Stimulated activated CD4-positive, alpha-beta T cell treated with anti-CD3 and anti-CD28 coated beads, Interleukin-1b, Interleukin-23, amount 100 ng/mL, for 48 hours (primary cell): ENCODE measurements at regions not wholly inside any gene's neighbourhood (a gene's known extent, or its start where the extent isn't known, plus 50 kb on each side); places are given as distances from the start of the nearest gene placed in this dataset.
"Not testable (repeated sequence)": the region's sequence is repeated elsewhere in the genome, so short reads cannot be mapped to it uniquely, and the experiment has no call there.

Source experiments
- DNase-seq: peaks from one replicate; pipeline ENCODE4 v3.0.0-alpha.2; 2020

DNA sequence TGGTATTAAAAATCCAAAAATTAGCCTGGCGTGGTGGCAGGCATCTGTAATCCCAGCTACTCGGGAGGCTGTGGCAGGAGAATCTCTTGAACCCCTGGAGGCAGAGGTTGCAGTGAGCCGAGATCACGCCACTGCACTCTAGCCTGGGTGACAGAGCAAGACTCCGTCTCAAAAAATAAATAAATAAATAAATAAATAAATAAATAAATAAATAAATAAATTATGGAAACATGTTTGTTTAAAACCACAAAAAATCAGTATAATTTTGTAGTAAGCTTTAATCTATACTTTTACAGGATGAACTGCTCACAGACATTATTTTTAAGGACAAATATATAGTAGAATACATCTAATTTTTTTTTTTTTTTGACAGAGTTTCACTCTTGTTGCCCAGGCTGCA lies 521.3 kb upstream of the ATXN7L3B start:
- not testable (repeated sequence) for DNase-seq

DNA sequence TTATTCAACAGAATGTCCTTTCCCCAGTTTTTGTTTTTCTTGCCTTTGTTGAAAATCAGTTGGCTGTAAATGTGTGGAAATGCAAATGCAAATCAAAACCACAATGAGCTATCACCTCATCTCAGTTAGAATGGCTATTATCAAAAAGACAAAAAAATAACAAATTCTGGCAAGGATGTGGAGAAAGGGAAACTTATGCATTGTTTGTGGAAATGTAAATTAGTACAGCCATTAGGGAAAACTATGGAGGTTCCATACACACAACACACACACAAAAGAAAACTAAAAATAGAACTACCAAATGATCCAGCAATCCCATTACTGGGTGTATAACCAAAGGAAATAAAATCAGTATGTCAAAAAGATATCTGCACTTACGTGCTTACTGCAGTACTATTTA lies 518.8 kb upstream of the ATXN7L3B start:
- DNase-seq: no peak

DNA sequence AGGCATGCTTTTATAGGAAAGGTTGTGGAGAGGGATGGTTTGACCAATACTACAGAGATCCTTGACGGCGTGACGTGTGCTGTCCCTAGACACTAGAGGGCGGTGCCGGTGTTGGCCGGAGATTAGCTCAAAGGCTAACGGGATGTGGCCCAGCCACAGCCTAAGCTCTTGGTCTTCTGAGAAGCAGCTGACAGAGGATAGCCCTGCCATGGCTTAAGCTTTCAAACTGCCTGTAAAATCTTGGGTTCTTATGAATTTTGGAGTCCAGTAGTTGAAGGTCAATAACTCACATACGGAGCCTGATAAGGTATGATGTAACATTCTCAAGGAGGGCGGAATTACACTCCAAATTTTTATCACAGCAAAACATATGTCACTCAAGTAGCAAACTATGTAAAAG lies 515.7 kb upstream of the ATXN7L3B start:
- DNase-seq: peak; percentile 19

DNA sequence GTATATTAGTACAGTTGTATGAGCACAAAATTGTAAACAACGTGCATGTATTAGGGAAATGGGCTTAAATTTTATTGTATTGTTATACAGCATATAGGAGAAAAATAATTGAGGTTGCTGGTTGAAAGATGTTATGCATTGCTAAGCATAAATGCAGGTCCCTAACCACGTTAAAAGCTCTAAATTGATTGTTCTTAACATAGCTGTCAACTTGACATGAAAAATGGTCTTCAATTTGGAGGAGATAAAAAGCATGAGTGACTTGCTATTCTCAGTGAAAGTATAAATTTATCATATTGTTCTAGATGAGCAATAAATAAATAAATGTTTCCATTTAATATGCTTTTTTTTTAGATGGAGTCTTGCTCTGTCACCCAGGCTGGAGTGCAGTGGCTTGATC lies 506.6 kb upstream of the ATXN7L3B start:
- no peak for DNase-seq

DNA sequence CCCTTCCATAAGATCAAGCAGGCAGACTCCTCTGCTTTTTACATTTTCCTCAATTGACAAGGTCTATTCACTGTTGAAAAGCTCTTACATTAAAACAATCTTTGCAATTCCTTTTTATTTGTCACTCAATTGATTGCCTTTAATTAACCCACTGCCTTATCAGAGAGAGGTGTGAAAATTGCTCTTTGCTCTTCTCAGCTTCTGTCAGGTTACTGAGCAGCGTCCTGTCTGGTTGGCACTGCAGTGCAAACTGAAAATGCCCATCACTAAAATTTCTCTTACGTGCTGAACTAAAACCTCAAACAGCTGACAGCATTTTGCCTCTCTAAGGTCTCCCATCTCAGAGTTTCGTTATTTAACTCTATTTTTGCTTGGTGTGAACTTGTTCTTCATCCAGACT lies 504.1 kb upstream of the ATXN7L3B start:
- no peak for DNase-seq

DNA sequence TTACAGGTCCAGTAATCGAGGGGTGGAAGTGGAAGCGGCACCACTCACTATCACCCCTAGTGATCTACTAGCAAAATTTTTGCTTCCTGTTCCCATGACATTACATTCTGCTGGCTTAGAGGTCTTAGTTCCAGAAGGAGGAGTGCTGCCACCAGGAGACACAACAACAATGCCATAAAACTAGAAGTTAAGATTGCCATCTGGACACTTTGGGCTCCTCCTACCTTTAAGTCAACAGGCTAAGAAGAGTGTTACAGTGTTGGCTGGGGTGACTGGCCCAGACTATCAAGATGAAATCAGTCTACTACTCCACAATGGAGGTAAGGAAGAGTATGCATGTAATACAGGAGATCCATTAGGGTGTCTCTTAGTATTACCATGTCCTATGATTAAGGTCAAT lies 498.5 kb upstream of the ATXN7L3B start:
- DNase-seq: not testable (repeated sequence)

DNA sequence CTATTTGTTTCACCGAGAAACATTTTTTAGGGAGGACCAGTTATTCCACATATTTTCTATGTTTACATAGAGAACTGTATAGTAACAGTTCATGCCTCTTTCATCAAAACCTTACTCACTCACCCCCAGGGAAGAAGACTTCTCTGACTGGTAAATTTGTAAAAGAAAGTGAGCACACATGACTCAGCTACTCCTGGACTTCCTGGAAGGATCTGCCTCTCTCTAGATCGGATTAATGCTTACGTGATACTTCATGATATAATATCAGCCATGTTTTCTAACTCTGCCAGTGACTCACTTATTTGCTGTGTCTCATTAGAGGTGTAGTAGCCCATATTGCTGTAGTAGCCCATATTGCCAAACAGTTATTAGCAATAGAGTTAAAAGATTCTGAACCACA lies 494.3 kb upstream of the ATXN7L3B start:
- DNase-seq: no peak

DNA sequence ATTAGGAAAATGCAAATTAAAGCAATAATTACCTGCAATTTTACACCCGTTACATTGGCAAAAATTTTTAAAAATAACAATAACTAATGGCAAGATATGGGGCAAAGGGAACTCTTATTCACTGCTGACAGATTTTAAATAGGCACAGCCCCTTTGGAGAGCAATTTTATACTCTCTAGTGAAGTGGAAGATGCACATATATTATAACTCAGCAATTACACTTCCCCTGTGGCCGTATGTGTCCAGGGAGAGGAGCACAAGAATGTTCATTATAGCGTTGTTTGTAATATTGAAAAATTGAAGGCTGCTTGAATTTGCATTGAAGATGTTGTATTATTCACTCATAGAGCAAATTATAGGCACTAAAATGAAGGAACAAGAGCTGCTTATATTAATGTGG lies 488.3 kb upstream of the ATXN7L3B start:
- no peak for DNase-seq

DNA sequence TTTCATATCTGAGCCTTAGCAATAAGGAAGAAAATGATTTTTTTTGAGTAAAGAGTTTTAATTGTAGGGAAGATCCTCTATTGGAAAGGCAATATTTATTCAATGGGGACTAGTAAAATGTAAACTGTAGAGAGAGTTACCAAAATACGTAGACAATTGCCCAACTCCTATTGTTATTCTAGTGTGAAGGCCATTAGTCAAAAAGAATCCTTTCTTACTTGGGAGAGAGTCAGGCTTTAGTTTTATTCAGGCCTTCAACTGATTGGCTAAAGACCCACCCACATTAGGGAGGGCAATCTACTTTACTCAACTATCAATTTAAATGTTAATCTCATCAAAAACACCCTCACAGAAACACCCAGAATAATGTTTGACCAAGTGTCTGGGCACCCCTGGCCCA lies 485.8 kb upstream of the ATXN7L3B start:
- DNase-seq: no peak

DNA sequence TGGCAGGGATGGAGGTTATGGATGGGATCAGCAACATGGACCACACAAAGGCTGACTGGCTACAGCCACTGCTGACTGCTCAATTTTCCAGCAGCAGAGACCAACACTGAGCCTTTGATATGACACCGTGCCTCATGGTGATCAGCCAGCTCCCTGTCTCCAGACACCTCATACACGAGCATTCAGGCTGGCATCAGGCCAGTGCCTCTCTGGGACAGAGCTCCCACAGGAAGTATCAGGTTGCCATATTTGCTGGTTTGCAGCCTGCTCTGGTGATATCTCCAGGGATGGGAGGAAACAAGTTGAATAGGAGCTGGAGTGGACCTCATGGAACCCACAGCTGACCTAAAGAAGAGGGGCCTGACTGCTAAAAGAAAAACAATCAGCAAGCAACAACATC lies 471.2 kb upstream of the ATXN7L3B start:
- DNase-seq: no peak

DNA sequence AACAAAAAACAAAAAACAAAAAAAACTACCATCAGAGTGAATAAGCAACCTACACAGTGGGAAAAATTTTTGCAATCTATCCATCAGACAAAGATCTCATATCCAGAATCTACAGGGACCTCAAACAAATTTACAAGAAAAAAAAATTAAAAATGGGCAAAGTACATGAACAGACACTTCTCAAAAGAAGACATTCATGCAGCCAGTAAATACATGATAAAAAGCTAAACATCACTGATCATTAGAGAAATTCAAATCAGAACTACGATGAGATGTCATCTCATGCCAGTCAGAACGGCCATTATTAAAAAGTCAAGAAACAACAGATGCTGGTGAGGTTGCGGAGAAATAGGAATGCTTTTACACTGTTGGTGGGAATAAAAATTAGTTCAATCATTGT lies 466.5 kb upstream of the ATXN7L3B start:
- DNase-seq: no peak

DNA sequence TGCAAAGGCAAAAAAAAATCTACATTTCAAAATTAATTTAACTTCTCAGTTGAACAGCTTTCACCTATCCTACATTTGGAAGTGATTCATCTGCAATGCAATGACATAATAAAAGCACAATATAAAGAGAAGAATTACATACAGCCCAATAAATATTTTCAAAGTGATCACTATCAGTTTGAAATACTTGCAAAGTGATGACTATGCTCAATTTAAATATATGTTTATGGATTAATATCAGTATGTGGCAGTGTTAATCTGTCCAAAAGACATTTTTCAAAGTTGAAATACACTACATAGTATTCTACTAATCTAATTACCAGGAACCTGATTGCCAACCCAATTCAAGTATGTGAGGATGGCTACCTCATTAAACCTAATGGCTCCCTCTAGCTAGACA lies 460.7 kb upstream of the ATXN7L3B start:
- DNase-seq: no peak

DNA sequence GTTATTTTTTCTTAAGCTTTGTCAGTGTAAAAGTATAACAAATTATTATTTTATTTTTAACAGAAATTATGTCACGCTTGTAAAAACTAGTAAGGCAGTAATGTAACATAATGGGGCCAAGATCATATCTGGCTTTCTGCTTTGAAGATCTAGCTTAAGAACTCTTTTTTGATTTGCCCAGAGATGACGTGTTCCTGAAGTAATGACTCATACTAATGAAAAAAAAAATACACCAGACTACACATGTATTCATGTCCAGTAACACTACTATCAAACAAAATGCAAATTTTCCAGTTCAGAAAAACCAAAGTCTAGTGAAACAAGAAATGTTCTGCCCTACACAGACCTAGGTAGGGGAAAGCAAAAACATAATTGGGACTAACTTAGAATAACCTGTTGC lies 432.2 kb upstream of the ATXN7L3B start:
- no peak for DNase-seq

DNA sequence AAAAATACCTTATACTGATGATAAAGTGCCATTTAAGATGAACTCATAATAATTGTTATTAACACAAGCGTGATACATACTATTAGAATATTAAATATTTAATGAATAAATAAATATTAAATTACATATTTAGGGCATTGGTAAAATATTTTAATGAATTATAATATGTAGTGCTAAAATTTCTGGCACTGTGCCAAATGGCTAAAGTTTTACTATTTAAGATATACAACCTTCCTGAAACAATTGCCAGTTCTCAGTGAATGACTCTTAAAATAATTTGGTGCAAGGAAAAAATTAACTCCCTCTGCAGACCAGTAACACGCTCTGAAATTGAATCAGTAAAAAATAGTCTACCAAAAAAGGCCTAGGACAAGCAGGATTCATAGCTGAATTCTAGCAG lies 428.9 kb upstream of the ATXN7L3B start:
- no peak for DNase-seq

DNA sequence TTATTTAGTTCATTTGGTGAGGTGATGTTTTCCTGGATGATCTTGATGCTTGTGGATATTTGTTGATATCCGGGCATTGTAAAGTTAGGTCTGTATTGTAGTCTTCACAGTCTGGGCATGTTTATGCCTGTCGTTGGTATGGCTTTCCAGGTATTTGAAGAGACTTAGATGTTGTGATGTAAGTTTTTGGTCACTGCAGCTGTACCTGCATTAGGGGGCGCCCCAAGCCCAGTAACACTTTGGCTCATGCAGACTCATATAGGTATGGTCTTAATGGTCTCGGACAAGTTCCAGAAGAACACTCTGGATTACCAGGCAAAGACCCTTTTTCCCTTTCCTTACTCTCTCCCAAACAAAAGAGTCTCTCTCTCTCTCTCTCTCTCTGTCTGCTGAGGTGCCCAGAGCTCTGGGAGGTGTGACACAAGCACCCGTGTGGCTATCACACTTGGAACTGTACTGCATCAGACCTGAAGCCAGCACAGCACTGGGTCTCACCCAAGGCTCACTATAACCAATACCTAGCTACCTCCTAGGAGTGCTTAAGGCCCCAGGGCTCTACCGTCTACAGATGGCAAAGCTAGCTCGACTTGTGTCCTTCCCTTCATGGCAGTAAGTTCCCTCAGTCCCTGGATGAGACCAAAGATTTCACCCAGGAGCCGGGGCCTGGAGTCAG lies 425.8 kb upstream of the ATXN7L3B start:
- peak; percentile 2 for DNase-seq

DNA sequence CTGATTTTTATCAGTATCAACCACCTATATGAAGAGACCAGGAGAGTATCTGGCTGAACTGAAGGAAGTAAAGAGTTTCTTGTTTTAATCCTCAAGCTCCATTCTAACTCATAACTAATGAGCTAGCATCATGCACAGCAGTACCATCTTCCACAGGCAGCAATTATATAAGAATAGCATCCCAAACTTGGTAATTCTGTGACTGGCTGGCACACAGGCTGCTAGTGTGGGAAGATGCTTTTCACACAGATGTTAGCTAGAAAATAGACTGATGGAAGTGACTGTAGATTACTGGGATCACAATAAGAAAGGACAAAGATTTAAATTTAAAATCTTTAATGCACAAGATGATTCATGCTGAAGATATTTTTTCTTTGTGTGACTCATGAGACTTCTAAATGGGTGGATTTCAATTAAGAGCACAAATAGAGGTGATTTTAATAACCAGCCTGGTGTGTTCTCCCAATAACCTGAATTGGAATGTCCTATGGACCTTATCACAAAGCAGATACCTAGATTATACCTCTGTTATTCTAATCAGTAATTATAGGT lies 417.7 kb upstream of the ATXN7L3B start:
- no peak for DNase-seq

DNA sequence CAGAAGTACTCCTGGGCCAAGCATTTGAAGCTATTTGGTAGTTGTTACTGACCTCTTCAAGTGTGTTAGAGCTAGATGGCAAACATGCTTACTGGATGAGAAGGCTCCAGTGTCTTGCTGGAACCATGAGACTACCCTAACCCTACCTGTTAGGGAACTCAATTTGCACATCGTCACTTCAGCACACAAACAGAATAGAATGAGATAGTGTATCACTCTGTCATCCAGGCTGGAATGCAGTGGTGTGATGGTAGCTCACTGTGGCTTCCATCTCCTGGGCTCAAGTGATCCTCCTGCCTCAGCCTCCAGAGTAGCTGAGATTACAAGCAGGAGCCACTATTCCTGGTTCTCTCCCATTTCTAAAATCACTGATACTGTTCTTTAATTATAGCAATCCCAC lies 417.0 kb upstream of the ATXN7L3B start:
- DNase-seq: no peak

DNA sequence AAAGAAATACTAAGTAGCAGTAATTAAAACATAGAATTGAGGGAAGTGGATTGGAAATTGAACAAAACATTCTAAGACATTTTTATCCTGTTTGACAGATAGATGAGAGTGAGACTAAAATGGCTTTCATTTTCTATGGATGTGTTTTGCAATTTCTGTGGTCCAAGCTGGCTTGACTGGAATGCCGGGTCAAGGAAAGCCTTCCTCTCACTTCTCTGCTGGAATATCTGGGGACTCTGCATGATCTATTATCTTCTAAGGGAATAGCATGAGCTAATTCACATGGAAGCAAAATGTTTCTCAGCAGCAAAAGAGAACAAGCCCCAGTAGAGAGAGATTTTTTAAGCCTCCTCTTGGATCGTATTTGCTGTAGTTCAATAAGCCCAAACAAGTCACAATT lies 407.9 kb upstream of the ATXN7L3B start:
- DNase-seq: no peak

DNA sequence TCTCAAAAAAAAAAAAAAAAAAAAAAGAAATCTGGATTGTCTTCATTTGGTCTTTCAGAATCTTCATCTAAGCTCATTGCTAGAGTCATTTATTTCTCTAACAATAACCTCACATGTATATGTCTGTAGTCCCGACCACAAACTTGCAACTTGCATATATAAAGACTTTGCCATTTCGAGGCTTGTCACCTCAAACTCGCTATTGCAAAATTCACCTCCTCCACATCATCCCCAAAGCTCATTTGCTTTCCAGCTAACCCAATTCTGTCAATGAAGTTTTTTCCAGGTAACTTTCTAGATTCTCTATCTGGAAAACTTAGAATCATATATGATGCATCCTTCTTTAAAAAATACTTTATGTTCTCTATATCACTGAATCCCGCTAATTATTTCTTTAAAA lies 393.2 kb upstream of the ATXN7L3B start:
- DNase-seq: no peak

DNA sequence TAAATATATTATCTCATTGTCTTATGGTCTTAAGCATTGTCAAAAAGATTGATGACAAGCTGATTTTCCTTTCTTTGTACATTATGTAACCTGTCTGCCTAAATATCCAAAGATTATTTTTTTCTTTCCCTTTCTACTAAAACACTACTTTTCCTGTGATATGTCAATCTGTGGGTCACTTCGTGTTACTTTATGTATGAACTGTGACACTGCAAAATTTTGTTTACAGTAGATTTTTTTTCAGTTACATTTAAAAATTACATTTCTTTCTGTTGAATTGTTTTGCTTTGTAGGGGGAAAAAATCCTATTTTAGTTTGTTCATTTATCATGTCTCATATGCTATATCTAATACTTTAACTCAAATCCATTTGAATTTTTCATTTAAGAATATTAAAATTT lies 392.3 kb upstream of the ATXN7L3B start:
- no peak for DNase-seq

DNA sequence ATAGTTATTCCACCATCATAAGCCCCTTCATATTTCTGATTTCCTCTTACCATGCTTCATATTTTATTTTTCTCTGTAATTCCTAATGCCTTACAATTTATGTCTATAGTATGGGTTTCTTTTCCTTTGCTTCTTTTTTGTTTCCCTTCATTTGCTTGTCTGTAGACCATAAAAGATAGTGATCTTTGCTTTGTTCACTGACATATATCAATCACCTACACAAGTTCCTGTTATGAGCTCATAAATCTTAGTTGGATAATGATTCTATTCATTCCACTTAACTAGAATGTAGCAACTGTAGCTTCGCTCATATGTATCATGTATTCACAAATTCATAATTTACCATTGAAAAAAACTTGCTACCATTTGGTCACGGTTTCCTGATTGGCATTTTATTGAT lies 388.8 kb upstream of the ATXN7L3B start:
- no peak for DNase-seq

DNA sequence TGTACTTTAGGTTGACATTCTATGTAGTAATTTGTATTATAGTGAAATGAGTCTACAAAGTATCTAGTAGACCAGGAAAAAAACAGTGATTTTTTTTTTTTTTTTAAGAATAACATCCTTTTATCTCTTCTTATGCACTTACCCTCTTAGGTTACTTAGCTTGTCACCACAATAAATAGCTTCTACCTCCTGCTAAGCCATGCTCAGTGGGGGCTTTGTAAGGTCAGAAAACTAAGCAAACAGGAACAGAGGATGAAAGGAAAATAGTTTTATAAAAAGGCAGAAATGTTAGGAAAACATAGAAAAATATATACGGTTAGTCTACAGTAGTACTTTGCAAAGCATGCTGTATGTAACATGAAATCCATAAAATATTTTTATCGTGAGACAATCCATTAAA lies 385.3 kb upstream of the ATXN7L3B start:
- no peak for DNase-seq

DNA sequence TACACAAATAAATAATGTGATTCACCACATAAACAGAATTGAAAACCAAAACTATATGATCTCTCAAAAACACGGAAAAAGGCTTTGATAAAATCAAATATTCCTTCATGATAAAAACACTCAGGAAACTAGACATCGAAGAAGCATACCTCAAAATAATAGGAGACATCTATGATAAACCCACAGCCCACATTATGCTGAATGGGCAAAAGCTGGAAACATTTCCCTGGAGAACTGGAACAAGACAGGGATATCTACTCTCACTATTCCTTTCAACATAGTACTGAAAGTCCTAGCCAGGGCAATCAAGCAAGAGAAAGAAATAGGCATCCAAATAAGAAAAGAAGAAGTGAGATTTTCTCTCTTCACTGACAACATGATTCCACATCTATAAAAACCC lies 371.5 kb upstream of the ATXN7L3B start:
- DNase-seq: no peak

DNA sequence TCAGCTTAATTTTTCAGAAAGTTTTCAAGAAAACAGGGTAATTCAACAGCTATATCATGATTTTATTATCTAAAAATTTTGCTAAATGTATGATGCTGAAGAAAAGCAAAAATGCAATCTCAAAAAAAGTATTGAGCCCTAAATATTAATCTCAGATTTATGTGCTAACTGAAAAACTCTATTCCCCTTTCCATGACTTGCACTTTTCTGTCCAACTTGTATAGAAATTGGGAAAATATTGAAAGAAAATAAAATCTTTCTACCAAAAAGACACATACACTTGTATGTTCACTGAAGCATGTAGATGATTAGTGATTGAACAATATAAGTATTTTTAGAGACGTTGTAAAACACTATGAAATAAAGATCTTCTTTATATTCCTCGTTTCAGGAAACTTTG lies 368.0 kb upstream of the ATXN7L3B start:
- DNase-seq: no peak
